CD14-positive monocyte (primary cell): ENCODE measurements at regions not wholly inside any gene's neighbourhood (a gene's known extent, or its start where the extent isn't known, plus 50 kb on each side); places are given as distances from the start of the nearest gene placed in this dataset.

Experiments
- DNase-seq, 3 donors: peaks; one replicate each; pipeline ENCODE4 v3.0.0-alpha.2; 2011 to 2022
- H2AFZ ChIP-seq: 2 replicates; pipeline ENCODE4 v1.6.0; 2012; ENCODE audit warnings: mild to moderate bottlenecking, low read depth, low read length, inconsistent platforms; ENCODE audit not compliant: insufficient read depth, poor library complexity, severe bottlenecking
- H3K27ac ChIP-seq, 2 donors: 1 replicate in 1 of 2; 2 replicates in 1 of 2; pipeline ENCODE4 v1.5.1; 2012 to 2013; ENCODE audit warnings: low read length in 2 of 2, control low read depth in 1 of 2, inconsistent platforms in 1 of 2, low read depth in 1 of 2, mild to moderate bottlenecking in 1 of 2
- H3K27me3 ChIP-seq, 2 donors: one replicate each; pipeline versions ENCODE4 v1.6.0 to v1.6.1; 2011 to 2013; ENCODE audit warnings: low read length in 2 of 2; ENCODE audit not compliant: control insufficient read depth in 2 of 2, insufficient read depth in 2 of 2
- H3K36me3 ChIP-seq, 2 donors: replicated peaks in 1 of 2; 1 replicate in 1 of 2; 2 replicates in 1 of 2; pipeline versions ENCODE4 v1.5.1 to v1.6.1; 2012 to 2013; ENCODE audit warnings: low read length in 2 of 2, control low read depth in 1 of 2, inconsistent platforms in 1 of 2, mild to moderate bottlenecking in 1 of 2; ENCODE audit not compliant: insufficient read depth in 2 of 2, control insufficient read depth in 1 of 2
- H3K4me1 ChIP-seq, 2 donors: 1 replicate in 1 of 2; 2 replicates in 1 of 2; pipeline versions ENCODE4 v1.5.1 to v1.6.1; 2012 to 2013; ENCODE audit warnings: low read length in 2 of 2, control low read depth in 1 of 2, inconsistent platforms in 1 of 2, mild to moderate bottlenecking in 1 of 2, moderate library complexity in 1 of 2; ENCODE audit not compliant: insufficient read depth in 2 of 2, control insufficient read depth in 1 of 2
- H3K4me2 ChIP-seq: replicated peaks from 2 replicates; pipeline ENCODE3; 2012; ENCODE audit warnings: low read length, moderate library complexity, mild to moderate bottlenecking; ENCODE audit not compliant: poor library complexity, severe bottlenecking; ENCODE audit errors: extremely low read depth
- H3K4me3 ChIP-seq, 3 experiments: fragments of 200-600 bp in 1 of 3; sonication (generic) in 1 of 3; replicated peaks in 1 of 3; 1 replicate in 2 of 3; 2 replicates in 1 of 3; pipeline ENCODE4 v1.5.1; 2011 to 2013; ENCODE audit warnings: low read length in 3 of 3, mild to moderate bottlenecking in 3 of 3, control low read depth in 2 of 3, low read depth in 2 of 3, inconsistent platforms in 1 of 3, moderate library complexity in 1 of 3
- H3K79me2 ChIP-seq: 2 replicates; pipeline ENCODE4 v1.6.0; 2012; ENCODE audit warnings: mild to moderate bottlenecking, control low read depth, inconsistent platforms, low read length, moderate library complexity; ENCODE audit not compliant: insufficient read depth
- H3K9ac ChIP-seq: 2 replicates; pipeline ENCODE4 v1.6.0; 2017; ENCODE audit warnings: low read length, mild to moderate bottlenecking; ENCODE audit not compliant: insufficient read depth, poor library complexity, severe bottlenecking
- H3K9me3 ChIP-seq, 2 donors: replicated peaks in 1 of 2; 1 replicate in 1 of 2; 2 replicates in 1 of 2; pipeline versions ENCODE4 v1.5.1 to v1.6.1; 2012 to 2013; ENCODE audit warnings: low read length in 2 of 2, control low read depth in 1 of 2; ENCODE audit not compliant: control insufficient read depth in 1 of 2, insufficient read depth in 1 of 2
- H4K20me1 ChIP-seq: 2 replicates; pipeline ENCODE4 v1.6.0; 2012; ENCODE audit warnings: mild to moderate bottlenecking, low read length, control low read depth, moderate library complexity; ENCODE audit not compliant: insufficient read depth
- H3K27ac Mint-ChIP-seq, 7 donors: one replicate each; pipeline ENCODE4 v1.8.0; 2020; ENCODE audit warnings: mild to moderate bottlenecking in 7 of 7, mixed read lengths in 7 of 7, moderate library complexity in 6 of 7, inconsistent platforms in 2 of 7
- H3K27me3 Mint-ChIP-seq, 3 donors: one replicate each; pipeline ENCODE4 v1.8.0; 2021 to 2022; ENCODE audit warnings: low read depth in 3 of 3, mild to moderate bottlenecking in 3 of 3, mixed read lengths in 3 of 3, moderate library complexity in 3 of 3, inconsistent platforms in 1 of 3
- H3K36me3 Mint-ChIP-seq, 2 donors: one replicate each; pipeline ENCODE4 v1.8.0; 2020; ENCODE audit warnings: mixed read lengths in 2 of 2, inconsistent platforms in 1 of 2, mild to moderate bottlenecking in 1 of 2
- H3K4me1 Mint-ChIP-seq: one replicate; pipeline ENCODE4 v1.8.0; 2020; ENCODE audit warnings: mild to moderate bottlenecking, mixed read lengths
- H3K4me3 Mint-ChIP-seq, 2 donors: one replicate each; pipeline ENCODE4 v1.8.0; 2020; ENCODE audit warnings: mild to moderate bottlenecking in 2 of 2, mixed read lengths in 2 of 2, moderate library complexity in 1 of 2
- H3K9me3 Mint-ChIP-seq, 7 donors: one replicate each; pipeline ENCODE4 v1.8.0; 2020 to 2022; ENCODE audit warnings: mixed read lengths in 7 of 7, mild to moderate bottlenecking in 6 of 7, moderate library complexity in 6 of 7, inconsistent platforms in 2 of 7
- WGBS: methylation state at CpG from one replicate; pipeline ENCODE4 v1.1.5; 2013; ENCODE audit warnings: missing lambda C conversion rate; ENCODE audit not compliant: insufficient coverage; 5-methylcytosine and 5-hydroxymethylcytosine counted together
- intact Hi-C, 2 donors: fragments of 100-400 bp; cut with micrococcal nuclease; formaldehyde crosslinking; loops; one replicate each; pipeline versions ENCODE4 v1.15.0 to v1.15.1; 2023
- TF ChIP-seq, protein P1 (sequence below): fragments of 200-600 bp; IDR thresholded peaks from one replicate; pipeline ENCODE4 v1.8.0; 2022; ENCODE audit warnings: antibody characterized with exemption, mild to moderate bottlenecking

GRCh38 chr4:14428125-14428524 lies 574.2 kb upstream of the CPEB2 start:
- WGBS = no CpG with 5 or more reads among the region's 2 CpGs

GRCh38 chr4:14431155-14432134 lies 570.8 kb upstream of the CPEB2 start:
- intact Hi-C loops = no loop called here
- Mint-ChIP-seq H3K27me3 (peaks cover 0 to 1% (median 0%) of the 10 kb centered on the region in 3 donors), H3K9me3 (peaks cover 3 to 9% (median 5%) of the 10 kb centered on the region in 7 donors), H3K4me3 (no peak overlapping the region), H3K4me1 (no peaks in the 10 kb centered on the region), H3K27ac (no peak overlapping the region), H3K36me3 (no peaks in the 10 kb centered on the region)
- no peaks in the 10 kb centered on the region for H3K27me3 ChIP-seq
- no peak for DNase-seq
- no peak overlapping the region for H3K9ac ChIP-seq
- 81% methylated on average over 2 of the region's 3 CpGs for WGBS
- no peaks in the 10 kb centered on the region for H4K20me1 ChIP-seq
- no peak overlapping the region for H3K27ac ChIP-seq
- H3K79me2 ChIP-seq = no peaks in the 10 kb centered on the region
- TF ChIP-seq, protein P1, sequence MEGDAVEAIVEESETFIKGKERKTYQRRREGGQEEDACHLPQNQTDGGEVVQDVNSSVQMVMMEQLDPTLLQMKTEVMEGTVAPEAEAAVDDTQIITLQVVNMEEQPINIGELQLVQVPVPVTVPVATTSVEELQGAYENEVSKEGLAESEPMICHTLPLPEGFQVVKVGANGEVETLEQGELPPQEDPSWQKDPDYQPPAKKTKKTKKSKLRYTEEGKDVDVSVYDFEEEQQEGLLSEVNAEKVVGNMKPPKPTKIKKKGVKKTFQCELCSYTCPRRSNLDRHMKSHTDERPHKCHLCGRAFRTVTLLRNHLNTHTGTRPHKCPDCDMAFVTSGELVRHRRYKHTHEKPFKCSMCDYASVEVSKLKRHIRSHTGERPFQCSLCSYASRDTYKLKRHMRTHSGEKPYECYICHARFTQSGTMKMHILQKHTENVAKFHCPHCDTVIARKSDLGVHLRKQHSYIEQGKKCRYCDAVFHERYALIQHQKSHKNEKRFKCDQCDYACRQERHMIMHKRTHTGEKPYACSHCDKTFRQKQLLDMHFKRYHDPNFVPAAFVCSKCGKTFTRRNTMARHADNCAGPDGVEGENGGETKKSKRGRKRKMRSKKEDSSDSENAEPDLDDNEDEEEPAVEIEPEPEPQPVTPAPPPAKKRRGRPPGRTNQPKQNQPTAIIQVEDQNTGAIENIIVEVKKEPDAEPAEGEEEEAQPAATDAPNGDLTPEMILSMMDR = no peak
- H3K36me3 ChIP-seq = no peaks in the 10 kb centered on the region
- no peak overlapping the region for H2AFZ ChIP-seq
- H3K4me1 ChIP-seq = no peaks in the 10 kb centered on the region
- H3K4me3 ChIP-seq = no peak overlapping the region
- H3K4me2 ChIP-seq = no peak overlapping the region
- H3K9me3 ChIP-seq = peaks cover 0 to under 1% of the 10 kb centered on the region in 2 donors

More at GRCh38 chr4:14428125-14428524, 574.2 kb upstream of the CPEB2 start:
- Histone ChIP-seq H3K27me3 (no peaks in the 10 kb centered on the region), H4K20me1 (no peaks in the 10 kb centered on the region), H3K79me2 (no peaks in the 10 kb centered on the region), H3K9ac (no peak overlapping the region), H3K4me2 (no peak overlapping the region), H3K4me3 (no peak overlapping the region), H3K36me3 (no peaks in the 10 kb centered on the region), H3K4me1 (no peaks in the 10 kb centered on the region), H3K9me3 (peaks cover 0 to 10% of the 10 kb centered on the region in 2 donors), H3K27ac (no peak overlapping the region), H2AFZ (peak overlapping the region; percentile 12)
- Mint-ChIP-seq H3K4me1 (no peaks in the 10 kb centered on the region), H3K27me3 (peaks cover 0 to 1% (median 0%) of the 10 kb centered on the region in 3 donors), H3K9me3 (peaks cover 9 to 21% (median 13%) of the 10 kb centered on the region in 7 donors), H3K27ac (no peak overlapping the region), H3K36me3 (no peaks in the 10 kb centered on the region), H3K4me3 (no peak overlapping the region)
- no peak for DNase-seq
- TF ChIP-seq, protein P1 = no peak
- intact Hi-C loops = no loop called here
